SIG-M5 treated with dmso at 0.1 percent for 504 hours (cell line): ENCODE measurements at regions not wholly inside any gene's neighbourhood (a gene's known extent, or its start where the extent isn't known, plus 50 kb on each side); places are given as distances from the start of the nearest gene placed in this dataset.

Experiments used
- DNase-seq: peaks from one replicate; lab custom pipeline; 2025; ENCODE audit not compliant: unreplicated experiment; lab: John Stamatoyannopoulos, UW

- no peak for DNase-seq
Measured at GRCh38 chr2:60296219-60296955, 257.1 kb downstream of the BCL11A start.

GRCh38 chr2:60295636-60295962, 257.9 kb downstream of the BCL11A start:
- DNase-seq = no peak

- no peak for DNase-seq
Measured at GRCh38 chr2:60294901-60295635, 258.4 kb downstream of the BCL11A start.

DNA sequence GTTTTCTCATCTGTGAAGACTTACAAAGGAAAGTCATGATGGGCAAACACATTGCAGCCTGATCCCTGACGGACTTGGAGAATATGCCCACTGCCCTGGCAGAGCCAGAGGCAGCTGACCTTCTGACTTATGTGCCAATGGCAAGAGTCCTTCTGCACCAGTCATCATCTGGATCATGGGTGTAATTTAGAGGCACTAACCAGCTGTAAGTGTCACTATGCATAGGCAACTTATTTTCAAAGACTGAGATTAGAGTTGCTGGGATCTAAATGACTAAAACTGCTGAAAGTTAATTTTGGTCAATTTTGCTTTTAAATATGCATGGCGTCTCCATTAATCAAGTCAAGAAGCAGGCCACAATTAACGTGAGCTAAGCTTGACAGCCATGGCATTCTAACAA, 261.2 kb downstream of the BCL11A start:
- DNase-seq = no peak

DNA sequence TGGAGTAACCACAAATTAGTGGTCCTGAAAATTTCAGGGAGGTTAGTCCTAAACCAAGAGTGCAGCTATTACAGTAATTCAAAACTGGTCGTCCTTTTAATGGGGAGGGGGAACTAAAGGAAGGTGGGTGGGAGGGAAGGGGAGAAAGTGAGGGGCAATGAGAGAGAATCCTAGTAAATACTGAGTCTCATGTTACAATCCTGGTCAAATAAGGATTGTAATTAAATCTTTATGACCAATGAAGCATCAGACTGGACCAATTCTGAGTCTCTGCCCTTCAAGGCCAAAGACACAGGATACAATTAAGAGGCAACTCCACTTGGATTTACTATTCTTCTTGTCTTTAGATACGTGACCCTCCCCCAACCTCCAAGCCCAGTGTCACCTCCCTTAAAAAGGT, 262.9 kb downstream of the BCL11A start:
- no peak for DNase-seq

- DNase-seq = no peak
Measured at GRCh38 chr2:60285626-60286316, 267.7 kb downstream of the BCL11A start.

DNA sequence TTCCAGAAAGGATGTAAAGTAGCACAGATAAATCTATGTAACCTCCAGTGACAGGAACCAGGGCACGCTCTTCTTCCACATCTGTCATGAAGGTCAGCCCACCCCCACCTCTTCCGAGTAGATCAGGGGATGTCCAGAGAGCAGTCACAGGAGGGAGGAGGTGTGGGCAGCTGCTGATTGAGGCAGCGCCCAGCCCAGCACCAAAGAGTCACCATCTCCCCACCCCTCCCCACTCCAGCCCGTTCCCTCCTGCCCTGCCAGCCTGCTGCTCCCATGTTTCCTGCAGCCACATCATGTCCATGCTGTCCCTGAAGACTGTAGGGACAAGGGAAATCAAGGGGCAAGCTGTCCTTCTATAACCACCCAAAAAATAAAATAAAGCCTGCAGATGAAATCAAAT, 269.8 kb downstream of the BCL11A start:
- DNase-seq = no peak

DNA sequence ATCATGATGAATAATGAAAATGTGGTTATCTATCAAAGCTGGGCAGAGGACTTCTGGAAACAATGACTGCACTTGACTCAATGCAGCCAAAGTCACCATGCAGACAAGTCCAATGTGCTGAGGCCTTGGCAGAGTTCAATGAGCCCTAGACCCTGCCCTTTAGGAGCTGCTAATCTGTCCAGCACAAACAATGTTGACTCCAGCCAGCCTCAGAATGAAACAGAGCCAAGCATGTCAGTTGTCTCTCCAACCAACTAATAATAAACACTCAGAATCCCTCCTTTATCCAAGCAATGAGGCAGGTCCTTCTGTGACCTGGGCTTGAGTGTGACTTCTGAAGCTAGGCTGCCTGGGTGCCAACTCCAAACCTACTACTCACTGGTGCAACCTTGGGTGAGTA, 270.6 kb downstream of the BCL11A start:
- DNase-seq = no peak

DNA sequence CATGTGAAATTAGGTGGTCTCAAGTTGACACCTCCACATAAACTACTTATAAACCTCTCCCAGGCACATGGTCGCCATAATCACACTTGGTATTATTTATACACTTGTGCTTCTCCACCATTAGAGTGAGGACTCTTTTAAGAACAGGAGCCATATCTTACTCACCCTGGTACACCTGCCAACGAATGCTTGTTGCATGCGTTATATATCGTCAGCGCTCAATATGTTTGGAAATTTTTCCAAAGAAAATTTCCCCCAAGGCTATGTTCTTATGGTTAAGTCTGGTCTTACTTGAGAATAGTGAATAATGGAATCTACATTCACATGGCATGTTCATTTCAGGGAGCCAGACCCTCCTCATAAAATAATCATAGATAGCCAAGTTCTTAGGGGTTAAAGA, 271.7 kb downstream of the BCL11A start:
- no peak for DNase-seq

DNA sequence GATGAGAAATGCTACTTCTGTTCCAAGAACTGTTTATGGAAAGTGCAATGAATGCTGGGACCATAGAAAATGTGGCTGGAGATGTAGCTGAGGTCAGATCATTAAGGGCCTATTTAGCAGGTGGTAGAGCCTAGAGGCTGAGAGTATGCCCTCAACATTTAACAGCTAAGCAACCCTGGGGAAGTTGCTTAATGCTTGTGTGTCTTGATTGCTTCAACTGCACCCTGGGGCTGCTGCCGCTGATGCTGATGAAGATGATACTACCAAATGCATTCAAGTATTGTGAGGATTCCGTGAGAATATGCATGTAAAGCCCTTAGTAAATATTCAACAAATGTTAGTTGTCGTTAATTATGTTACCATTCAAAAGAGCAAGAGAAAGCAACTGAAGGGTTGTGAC, 273.2 kb downstream of the BCL11A start:
- DNase-seq = no peak

GRCh38 chr2:60278906-60279305, 274.5 kb downstream of the BCL11A start:
- DNase-seq = no peak

DNA sequence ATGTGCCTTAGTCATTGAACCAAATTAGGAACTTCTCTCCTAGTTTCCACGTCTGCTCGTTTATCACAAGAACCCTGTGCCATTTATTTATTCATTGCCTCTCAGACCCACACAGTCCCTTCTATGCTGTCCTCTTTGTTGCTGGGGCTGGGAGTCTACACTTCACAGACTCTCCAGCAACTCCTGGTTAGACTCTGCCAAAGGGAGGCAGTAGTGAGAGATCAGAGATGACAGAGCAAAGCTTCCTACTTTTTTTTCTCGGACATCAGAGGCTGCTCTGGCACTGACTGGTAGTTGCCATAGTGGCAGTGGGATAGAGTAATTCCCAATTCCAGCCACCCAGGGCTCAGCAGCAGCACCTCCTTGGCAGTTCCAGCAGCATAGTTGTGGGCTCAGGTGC, 277.5 kb downstream of the BCL11A start:
- DNase-seq = no peak

DNA sequence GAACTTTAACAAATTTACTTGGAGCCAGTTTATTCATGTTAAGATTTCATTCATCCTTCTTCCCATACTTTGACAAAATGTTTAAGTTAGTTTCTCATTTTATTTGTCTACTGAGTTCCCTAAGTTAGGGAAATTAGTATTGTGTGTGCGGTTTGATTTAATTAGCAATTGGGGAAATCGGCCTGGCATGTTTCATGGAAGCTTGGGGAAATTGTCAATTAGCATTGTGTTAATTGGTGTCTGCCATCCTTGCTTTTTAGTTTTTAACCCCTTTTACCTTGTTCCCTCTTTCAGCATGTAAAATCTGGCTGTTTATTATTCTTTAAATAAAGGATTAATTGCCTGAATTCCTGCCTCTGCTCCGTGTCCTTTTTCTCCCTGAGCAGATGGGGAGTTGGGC, 279.6 kb downstream of the BCL11A start:
- no peak for DNase-seq

GRCh38 chr2:60271713-60272112, 281.7 kb downstream of the BCL11A start:
- no peak for DNase-seq

DNA sequence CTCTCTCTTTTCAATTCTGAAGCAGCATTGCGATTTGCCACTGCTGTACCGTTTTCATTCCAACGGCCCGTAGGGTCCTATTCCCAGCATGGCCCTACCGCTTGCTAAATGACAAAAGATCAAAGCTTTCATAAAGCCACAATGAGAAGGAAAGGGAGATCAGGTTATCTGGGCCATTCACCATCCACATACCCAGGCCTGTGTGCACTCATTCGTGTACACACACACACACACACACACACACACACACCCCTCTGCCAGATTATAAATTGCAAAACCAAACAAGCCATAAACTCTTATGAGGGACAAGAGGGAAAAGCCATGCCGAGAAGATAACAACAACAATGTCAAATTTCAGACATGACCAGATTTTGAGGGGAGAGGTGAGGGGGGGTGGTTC, 282.3 kb downstream of the BCL11A start:
- no peak for DNase-seq

DNA sequence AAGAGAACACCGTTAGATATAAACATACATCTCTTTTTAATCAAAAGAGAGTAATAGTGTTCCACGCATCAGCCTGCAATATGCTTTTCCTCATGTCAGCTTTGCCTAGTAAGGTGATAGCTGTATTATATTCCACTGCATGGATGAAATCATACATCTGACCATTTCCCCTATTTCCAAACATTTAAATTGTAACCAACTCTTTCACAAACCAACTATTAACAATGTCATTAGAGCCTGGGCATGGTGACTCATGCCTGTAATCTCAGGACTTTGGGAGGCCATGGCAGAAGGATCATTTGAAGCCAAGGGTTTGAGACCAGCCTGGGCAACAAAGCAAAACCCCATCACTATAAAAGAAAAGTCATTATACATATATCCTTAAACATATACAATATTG, 284.8 kb downstream of the BCL11A start:
- DNase-seq = no peak

DNA sequence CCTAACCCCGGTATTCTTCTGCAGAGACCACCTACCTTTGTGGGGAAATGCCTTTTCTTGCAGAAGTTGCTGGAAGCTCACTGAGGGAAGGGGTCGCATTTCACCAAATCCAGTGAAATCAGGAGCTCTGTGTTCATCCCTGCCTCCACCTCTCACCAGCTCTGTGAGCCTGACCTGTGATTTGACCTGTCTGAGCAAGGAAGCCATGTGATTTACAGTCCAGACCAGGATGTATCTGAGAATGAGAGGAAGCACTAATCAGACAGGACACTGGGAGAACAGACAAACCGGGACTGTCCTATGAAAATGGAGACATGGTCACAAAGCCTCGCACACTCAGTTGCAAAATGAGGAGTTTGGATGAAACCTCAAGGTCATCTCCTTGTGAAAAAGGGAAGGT, 285.4 kb downstream of the BCL11A start:
- no peak for DNase-seq

- DNase-seq = no peak
Measured at GRCh38 chr2:60267122-60267521, 286.3 kb downstream of the BCL11A start.

- no peak for DNase-seq
Measured at GRCh38 chr2:60262178-60262577, 291.3 kb downstream of the BCL11A start.

GRCh38 chr2:60260639-60261296, 292.7 kb downstream of the BCL11A start:
- no peak for DNase-seq

DNA sequence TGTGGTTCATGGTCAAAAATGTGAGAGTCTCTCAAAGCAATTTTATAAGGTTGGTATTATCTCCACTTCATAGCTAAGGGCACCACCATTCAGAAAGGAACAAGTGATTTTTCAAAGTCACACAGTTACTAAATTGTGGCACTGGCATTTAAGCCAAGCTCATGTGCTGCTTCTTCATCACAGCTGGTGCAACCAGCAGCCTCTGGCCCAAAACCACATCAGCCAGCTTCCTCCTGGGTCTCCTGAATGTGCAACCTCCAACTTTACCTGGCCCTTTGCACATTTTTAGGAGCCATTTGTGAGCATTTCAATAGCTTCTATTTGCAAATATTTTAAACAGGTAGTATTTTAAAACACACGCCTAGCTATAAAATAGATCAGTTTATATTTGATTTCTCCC, 293.7 kb downstream of the BCL11A start:
- DNase-seq = no peak
